ENCODE measurements at regions not wholly inside any gene's neighbourhood (a gene's known extent, or its start where the extent isn't known, plus 50 kb on each side); places are given as distances from the start of the nearest gene placed in this dataset.

DNA sequence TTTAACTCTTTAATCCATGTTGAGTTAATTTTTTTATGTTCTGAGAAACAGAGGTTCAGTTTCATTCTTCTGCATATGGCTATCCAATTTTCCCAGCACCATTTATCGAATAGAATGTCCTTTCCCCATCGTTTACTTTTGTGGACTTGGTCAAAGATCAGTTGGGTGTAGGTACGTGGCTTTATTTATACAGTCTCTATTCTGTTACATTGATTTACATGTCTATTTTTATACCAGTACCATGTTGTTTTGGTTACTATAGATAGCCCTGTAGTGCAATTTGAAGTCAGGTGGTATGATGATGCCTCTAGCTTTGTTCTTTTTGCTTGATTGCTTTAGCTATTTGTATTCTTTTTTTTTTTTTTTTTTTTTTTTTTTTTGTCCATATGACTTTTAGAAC, 462.0 kb downstream of the HTR1A start:
- DNase-seq = no peak
- 36 to 48% methylated on average over 3 of the region's 3 CpGs for WGBS, 2 donors (ENCODE audit: low coverage in 1 of 2)
- no peaks in the 10 kb centered on the region for H3K4me1 ChIP-seq
- H3K9me3 ChIP-seq = peaks cover 6 to 10% of the 10 kb centered on the region in 2 donors
- no peaks in the 10 kb centered on the region for H3K27me3 ChIP-seq
- intact Hi-C loops (cut with DNase I; ENCODE audit: low total_unique reads) = no loop called here
- TF ChIP-seq POLR2A (IDR thresholded peaks at IDR 0.05) = no peak
- TF ChIP-seq EP300 (IDR thresholded peaks at IDR 0.05; ENCODE audit: low read depth) = no peak
- no peak for TF ChIP-seq CTCF (IDR thresholded peaks at IDR 0.05)
- TF ChIP-seq POLR2AphosphoS5 (IDR thresholded peaks at IDR 0.05) = no peak
- no peak overlapping the region for H3K27ac ChIP-seq
- no peak overlapping the region for H3K4me3 ChIP-seq
- no peaks in the 10 kb centered on the region for H3K36me3 ChIP-seq
- in situ Hi-C loops (cut with MboI; ENCODE audit: low pct_ligation_motif_present in 1 of 4, low pct_unique_long_range_greater_than_20kb in 1 of 4, low sequenced_read_pairs in 3 of 4) = no loop called here

- DNase-seq = no peak
- intact Hi-C loops (cut with DNase I; ENCODE audit: low total_unique reads) = no loop called here
- in situ Hi-C loops (cut with MboI; ENCODE audit: low pct_ligation_motif_present in 1 of 4, low pct_unique_long_range_greater_than_20kb in 1 of 4, low sequenced_read_pairs in 3 of 4) = no loop called here
- no peaks in the 10 kb centered on the region for H3K36me3 ChIP-seq
- no peak overlapping the region for H3K4me3 ChIP-seq
- no peak overlapping the region for H3K27ac ChIP-seq
- no peak for TF ChIP-seq EP300 (IDR thresholded peaks at IDR 0.05; ENCODE audit: low read depth)
- H3K9me3 ChIP-seq = peaks cover 0 to 6% of the 10 kb centered on the region in 2 donors
- H3K4me1 ChIP-seq = no peaks in the 10 kb centered on the region
- H3K27me3 ChIP-seq = no peaks in the 10 kb centered on the region
These were observed 467.0 kb downstream of the HTR1A start for GRCh38 chr5:63495225-63495624.

GRCh38 chr5:63483338-63483737, 478.9 kb downstream of the HTR1A start:
- no peak overlapping the region for H3K4me3 ChIP-seq
- TF ChIP-seq POLR2A (IDR thresholded peaks at IDR 0.05) (no peak), POLR2AphosphoS5 (IDR thresholded peaks at IDR 0.05) (no peak), CTCF (IDR thresholded peaks at IDR 0.05) (no peak), EP300 (IDR thresholded peaks at IDR 0.05; ENCODE audit: low read depth) (no peak)
- intact Hi-C loops (cut with DNase I; ENCODE audit: low total_unique reads) (no loop called here), in situ Hi-C loops (cut with MboI; ENCODE audit: low pct_ligation_motif_present in 1 of 4, low pct_unique_long_range_greater_than_20kb in 1 of 4, low sequenced_read_pairs in 3 of 4) (no loop called here)
- WGBS, 2 donors (ENCODE audit: low coverage in 1 of 2) = 71 to 76% methylated on average over 1 of the region's 1 CpG
- no peak for DNase-seq
- H3K36me3 ChIP-seq = no peaks in the 10 kb centered on the region
- H3K4me1 ChIP-seq = no peaks in the 10 kb centered on the region
- no peak overlapping the region for H3K27ac ChIP-seq
- H3K27me3 ChIP-seq = no peaks in the 10 kb centered on the region
- H3K9me3 ChIP-seq = no peaks in the 10 kb centered on the region

- intact Hi-C loops (cut with DNase I; ENCODE audit: low total_unique reads) = no loop called here
- in situ Hi-C loops (cut with MboI; ENCODE audit: low pct_ligation_motif_present in 1 of 4, low pct_unique_long_range_greater_than_20kb in 1 of 4, low sequenced_read_pairs in 3 of 4) = no loop called here
- H3K27me3 ChIP-seq = no peaks in the 10 kb centered on the region
These were observed 488.8 kb downstream of the HTR1A start for GRCh38 chr5:63473335-63473967.

DNA sequence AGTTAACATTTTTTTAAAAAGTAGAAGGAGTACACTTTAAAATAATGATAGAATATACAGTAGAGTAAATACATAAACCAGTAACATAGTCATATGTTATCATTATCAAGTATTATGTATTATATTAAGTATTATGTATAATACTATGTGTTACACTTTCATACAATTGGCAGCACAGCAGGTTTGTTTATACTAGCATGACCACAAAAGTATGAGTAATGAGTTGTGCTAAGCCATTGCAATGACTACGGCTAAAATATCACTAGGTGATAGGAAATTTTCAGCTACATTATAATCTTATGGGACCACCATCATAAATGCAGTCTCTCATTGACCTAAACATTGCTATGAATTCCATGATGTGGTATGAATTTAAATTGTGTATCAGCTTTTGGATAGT, 506.0 kb downstream of the HTR1A start:
- no peak for DNase-seq
- Histone ChIP-seq H3K27me3 (no peaks in the 10 kb centered on the region), H3K4me3 (no peak overlapping the region), H3K9me3 (no peaks in the 10 kb centered on the region), H3K4me1 (no peaks in the 10 kb centered on the region), H3K27ac (no peak overlapping the region), H3K36me3 (no peaks in the 10 kb centered on the region)
- TF ChIP-seq POLR2A (IDR thresholded peaks at IDR 0.05) = no peak
- TF ChIP-seq EP300 (IDR thresholded peaks at IDR 0.05; ENCODE audit: low read depth) = no peak
- no peak for TF ChIP-seq POLR2AphosphoS5 (IDR thresholded peaks at IDR 0.05)
- in situ Hi-C loops (cut with MboI; ENCODE audit: low pct_ligation_motif_present in 1 of 4, low pct_unique_long_range_greater_than_20kb in 1 of 4, low sequenced_read_pairs in 3 of 4) = no loop called here
- intact Hi-C loops (cut with DNase I; ENCODE audit: low total_unique reads) = no loop called here
- WGBS, 2 donors (ENCODE audit: low coverage in 1 of 2) = 86 to 94% methylated on average over 1 of the region's 1 CpG

More at GRCh38 chr5:63473335-63473967, 488.8 kb downstream of the HTR1A start:
- no peak for TF ChIP-seq POLR2AphosphoS5 (IDR thresholded peaks at IDR 0.05)
- DNase-seq = no peak
- Histone ChIP-seq H3K9me3 (no peaks in the 10 kb centered on the region), H3K4me1 (no peaks in the 10 kb centered on the region), H3K27ac (no peak overlapping the region), H3K36me3 (no peaks in the 10 kb centered on the region), H3K4me3 (no peak overlapping the region)
- 78 to 100% methylated on average over 1 of the region's 1 CpG for WGBS, 2 donors (ENCODE audit: low coverage in 1 of 2)

DNA sequence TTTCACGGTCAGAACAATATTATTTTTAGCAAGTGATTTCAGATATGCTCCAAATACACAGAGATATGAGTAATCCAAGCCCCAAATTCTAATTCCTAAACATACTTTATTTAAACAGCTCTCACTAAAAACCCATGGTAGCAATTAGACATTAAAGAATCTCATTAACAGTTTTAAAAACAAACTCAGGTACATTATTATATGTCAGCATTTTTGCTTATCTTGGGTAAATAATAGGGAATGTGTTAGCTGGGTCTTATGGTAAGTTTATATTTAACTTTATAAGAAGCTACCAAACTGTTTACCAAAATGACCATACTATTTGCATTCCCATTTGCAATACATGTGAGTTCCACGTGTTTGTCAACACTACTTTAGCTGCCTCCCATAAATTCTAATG, 511.1 kb downstream of the HTR1A start:
- intact Hi-C loops (cut with DNase I; ENCODE audit: low total_unique reads) (no loop called here), in situ Hi-C loops (cut with MboI; ENCODE audit: low pct_ligation_motif_present in 1 of 4, low pct_unique_long_range_greater_than_20kb in 1 of 4, low sequenced_read_pairs in 3 of 4) (no loop called here)
- H3K4me1 ChIP-seq = no peaks in the 10 kb centered on the region
- H3K4me3 ChIP-seq = no peak overlapping the region
- H3K9me3 ChIP-seq = no peaks in the 10 kb centered on the region
- no peak overlapping the region for H3K27ac ChIP-seq
- H3K36me3 ChIP-seq = no peaks in the 10 kb centered on the region
- no peak for DNase-seq
- no peaks in the 10 kb centered on the region for H3K27me3 ChIP-seq
- WGBS, 2 donors (ENCODE audit: low coverage in 1 of 2) = 54 to 71% methylated on average over 2 of the region's 2 CpGs
- TF ChIP-seq CTCF (IDR thresholded peaks at IDR 0.05) = no peak
- TF ChIP-seq POLR2A (IDR thresholded peaks at IDR 0.05) = no peak
- TF ChIP-seq EP300 (IDR thresholded peaks at IDR 0.05; ENCODE audit: low read depth) = no peak
- TF ChIP-seq POLR2AphosphoS5 (IDR thresholded peaks at IDR 0.05) = no peak

Data from transverse colon (tissue), 4 donors.